Endothelial cell of umbilical vein (primary cell): ENCODE measurements at regions not wholly inside any gene's neighbourhood (a gene's known extent, or its start where the extent isn't known, plus 50 kb on each side); places are given as distances from the start of the nearest gene placed in this dataset.

Experiments
- BruUV-seq: library from RNA; stranded (reverse); fragments of 400-500 nt; replicated peaks from 2 replicates; lab custom pipeline; 2021; lab: Mats Ljungman, UMichigan
- CTCF ChIA-PET: fragments of 300-600, 350-600 bp; sonication (Branson Sonifier 250); formaldehyde crosslinking; loops from one replicate; lab custom pipeline; 2021; ENCODE audit warnings: antibody characterized with exemption, inconsistent platforms; lab: Charles Lee
- POLR2A ChIA-PET: fragments of 300-600, 350-600 bp; sonication (Branson Sonifier 250); formaldehyde crosslinking; loops from one replicate; lab custom pipeline; 2021; ENCODE audit warnings: antibody characterized with exemption, inconsistent platforms; lab: Charles Lee
- DNase-seq: peaks from one replicate; pipeline ENCODE4 v3.0.0-alpha.2; 2011; ENCODE audit warnings: low read depth, low spot score
- FAIRE-seq: peaks from 2 replicates; lab custom pipeline; 2011; peaks lifted over from hg19 to GRCh38; lab: Jason Lieb, UNC
- H2AFZ ChIP-seq: 2 replicates; pipeline ENCODE4 v1.6.0; 2012; ENCODE audit warnings: low read depth, low read length, control low read depth, inconsistent platforms
- H3K27ac ChIP-seq: 2 replicates; pipeline ENCODE4 v1.5.1; 2011; ENCODE audit warnings: low read depth, mild to moderate bottlenecking, control low read depth, low read length, moderate library complexity; ENCODE audit not compliant: insufficient read depth
- H3K27me3 ChIP-seq, 2 experiments: 2 replicates each; pipeline versions ENCODE4 v1.6.0 to v1.6.1; 2011; ENCODE audit warnings: low read length in 2 of 2, mixed read lengths in 1 of 2; ENCODE audit not compliant: control insufficient read depth in 2 of 2, insufficient read depth in 2 of 2
- H3K36me3 ChIP-seq, 2 experiments: 2 replicates in 1 of 2; 3 replicates in 1 of 2; pipeline ENCODE4 v1.5.1; 2011; ENCODE audit warnings: low read length in 2 of 2, mild to moderate bottlenecking in 1 of 2, moderate library complexity in 1 of 2; ENCODE audit not compliant: control insufficient read depth in 2 of 2, insufficient read depth in 2 of 2; ENCODE audit errors: extremely low read depth in 1 of 2
- H3K4me1 ChIP-seq: 3 replicates; pipeline ENCODE4 v1.5.1; 2011; ENCODE audit warnings: mild to moderate bottlenecking, low read length; ENCODE audit not compliant: control insufficient read depth, insufficient read depth; ENCODE audit errors: extremely low read depth
- H3K4me2 ChIP-seq: 2 replicates; pipeline ENCODE4 v1.6.1; 2011; ENCODE audit warnings: low read length, control low read depth, mixed read lengths; ENCODE audit not compliant: insufficient read depth
- H3K4me3 ChIP-seq, 3 experiments: fragments of 200-600 bp in 1 of 3; sonication (generic), shearing (Covaris generic) in 1 of 3; replicated peaks in 1 of 3; 2 replicates each; pipeline ENCODE4 v1.5.1; 2011 to 2016; ENCODE audit warnings: control low read depth in 3 of 3, low read length in 3 of 3, mild to moderate bottlenecking in 2 of 3, inconsistent platforms in 1 of 3, low read depth in 1 of 3, moderate library complexity in 1 of 3; ENCODE audit not compliant: insufficient read depth in 1 of 3
- H3K79me2 ChIP-seq: 2 replicates; pipeline ENCODE4 v1.6.0; 2012; ENCODE audit warnings: low read length, inconsistent platforms; ENCODE audit not compliant: control insufficient read depth, insufficient read depth
- H3K9ac ChIP-seq: replicated peaks from 2 replicates; pipeline ENCODE3; 2011; ENCODE audit warnings: low read length, control low read depth; ENCODE audit not compliant: insufficient read depth; ENCODE audit errors: extremely low read depth
- H3K9me1 ChIP-seq: replicated peaks from 3 replicates; pipeline ENCODE4 v1.6.0; 2011; ENCODE audit warnings: mild to moderate bottlenecking, low read length; ENCODE audit not compliant: control insufficient read depth, insufficient read depth; ENCODE audit errors: extremely low read depth
- H3K9me3 ChIP-seq: replicated peaks from 2 replicates; pipeline ENCODE4 v1.5.1; 2012; ENCODE audit warnings: low read length, inconsistent platforms; ENCODE audit not compliant: control insufficient read depth, insufficient read depth
- H4K20me1 ChIP-seq: replicated peaks from 2 replicates; pipeline ENCODE3; 2011; ENCODE audit warnings: mild to moderate bottlenecking, low read length; ENCODE audit not compliant: control insufficient read depth, insufficient read depth; ENCODE audit errors: extremely low read depth
- EZH2 ChIP-seq: IDR thresholded peaks from 2 replicates; pipeline ENCODE4 v1.6.1; 2012; ENCODE audit warnings: borderline replicate concordance, low read depth, mild to moderate bottlenecking, moderate library complexity, low read length, inconsistent platforms; ENCODE audit not compliant: severe bottlenecking
- FOS ChIP-seq: IDR thresholded peaks from 2 replicates; pipeline ENCODE4 v1.6.1; 2011; ENCODE audit warnings: mild to moderate bottlenecking, low read length, moderate library complexity, borderline replicate concordance; ENCODE audit not compliant: insufficient read depth
- GATA2 ChIP-seq: IDR thresholded peaks from 2 replicates; pipeline ENCODE4 v1.7.0; 2011; ENCODE audit warnings: low read depth, mild to moderate bottlenecking, moderate library complexity, mixed read lengths, low read length; ENCODE audit not compliant: insufficient read length, insufficient read depth
- JUN ChIP-seq: IDR thresholded peaks from 2 replicates; pipeline ENCODE4 v1.6.1; 2011; ENCODE audit warnings: borderline replicate concordance, low read depth; ENCODE audit not compliant: insufficient read length, insufficient read depth
- MYC ChIP-seq: IDR thresholded peaks from one replicate; pipeline ENCODE4 v1.6.1; 2011; ENCODE audit warnings: mild to moderate bottlenecking, low read depth, low read length
- POLR2A ChIP-seq: IDR thresholded peaks from 2 replicates; pipeline ENCODE4 v1.6.1; 2012; ENCODE audit warnings: low read depth, mild to moderate bottlenecking, control low read depth, low read length
- dilution Hi-C: fragments of 300-500 bp; cut with MboI; formaldehyde crosslinking; loops from one replicate; pipeline ENCODE4 v1.15.0; 2019; ENCODE audit warnings: low sequenced_read_pairs; ENCODE audit not compliant: extremely low pct_ligation_motif_present
- intact Hi-C: fragments of 100-400 bp; cut with micrococcal nuclease; formaldehyde crosslinking; loops from one replicate; pipeline ENCODE4 v1.10.0; 2022
- TF ChIP-seq, protein P1 (sequence below), 2 donors: IDR thresholded peaks; 1 replicate in 1 of 2; 2 replicates in 1 of 2; pipeline ENCODE4 v1.5.1; 2011; ENCODE audit warnings: low read length in 2 of 2, mild to moderate bottlenecking in 2 of 2, moderate library complexity in 2 of 2, control low read depth in 1 of 2, inconsistent platforms in 1 of 2, low read depth in 1 of 2; ENCODE audit not compliant: insufficient read depth in 1 of 2; ENCODE audit errors: extremely low read depth in 1 of 2
- TF ChIP-seq, protein P2 (sequence below): IDR thresholded peaks from 2 replicates; pipeline ENCODE4 v1.6.1; 2011; ENCODE audit not compliant: insufficient read depth, insufficient read length

GRCh38 chr14:28536889-28537288 lies 229.7 kb upstream of the FOXG1 start:
- no peak overlapping the region for H3K4me2 ChIP-seq
- TF ChIP-seq FOS (no peak), POLR2A (no peak), JUN (no peak), EZH2 (no peak), MYC (no peak)
- TF ChIP-seq, protein P1, sequence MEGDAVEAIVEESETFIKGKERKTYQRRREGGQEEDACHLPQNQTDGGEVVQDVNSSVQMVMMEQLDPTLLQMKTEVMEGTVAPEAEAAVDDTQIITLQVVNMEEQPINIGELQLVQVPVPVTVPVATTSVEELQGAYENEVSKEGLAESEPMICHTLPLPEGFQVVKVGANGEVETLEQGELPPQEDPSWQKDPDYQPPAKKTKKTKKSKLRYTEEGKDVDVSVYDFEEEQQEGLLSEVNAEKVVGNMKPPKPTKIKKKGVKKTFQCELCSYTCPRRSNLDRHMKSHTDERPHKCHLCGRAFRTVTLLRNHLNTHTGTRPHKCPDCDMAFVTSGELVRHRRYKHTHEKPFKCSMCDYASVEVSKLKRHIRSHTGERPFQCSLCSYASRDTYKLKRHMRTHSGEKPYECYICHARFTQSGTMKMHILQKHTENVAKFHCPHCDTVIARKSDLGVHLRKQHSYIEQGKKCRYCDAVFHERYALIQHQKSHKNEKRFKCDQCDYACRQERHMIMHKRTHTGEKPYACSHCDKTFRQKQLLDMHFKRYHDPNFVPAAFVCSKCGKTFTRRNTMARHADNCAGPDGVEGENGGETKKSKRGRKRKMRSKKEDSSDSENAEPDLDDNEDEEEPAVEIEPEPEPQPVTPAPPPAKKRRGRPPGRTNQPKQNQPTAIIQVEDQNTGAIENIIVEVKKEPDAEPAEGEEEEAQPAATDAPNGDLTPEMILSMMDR (IDR thresholded peaks at IDR 0.05; ENCODE audit: extremely low read depth in 1 of 2, insufficient read depth in 1 of 2, low read depth in 1 of 2, low read length in 2 of 2): no peak
- no peaks in the 10 kb centered on the region for H3K27me3 ChIP-seq
- no peak overlapping the region for H3K27ac ChIP-seq
- intact Hi-C loops: no loop called here
- no peak overlapping the region for H3K9ac ChIP-seq
- no peaks in the 10 kb centered on the region for H3K9me3 ChIP-seq
- DNase-seq: no peak
- no peak overlapping the region for H2AFZ ChIP-seq
- H4K20me1 ChIP-seq: no peaks in the 10 kb centered on the region
- no peaks in the 10 kb centered on the region for H3K4me1 ChIP-seq
- FAIRE-seq: no peak
- no TSS peak for BruUV-seq
- no peaks in the 10 kb centered on the region for H3K79me2 ChIP-seq
- H3K4me3 ChIP-seq: no peak overlapping the region
- CTCF ChIA-PET: interaction anchor here (1.0 kb wide), 1 partner anchor 41 kb away, joined by 3 read pairs; no protein-coding TSS in a partner anchor
- POLR2A ChIA-PET: no interaction called here
- no peaks in the 10 kb centered on the region for H3K36me3 ChIP-seq
- no peaks in the 10 kb centered on the region for H3K9me1 ChIP-seq
- dilution Hi-C loops: no loop called here

- Histone ChIP-seq H3K79me2 (no peaks in the 10 kb centered on the region), H2AFZ (no peak overlapping the region), H3K36me3 (no peaks in the 10 kb centered on the region), H3K9me3 (no peaks in the 10 kb centered on the region), H4K20me1 (no peaks in the 10 kb centered on the region), H3K9ac (no peak overlapping the region), H3K4me3 (no peak overlapping the region), H3K9me1 (no peaks in the 10 kb centered on the region), H3K27me3 (no peaks in the 10 kb centered on the region), H3K4me2 (no peak overlapping the region), H3K4me1 (no peaks in the 10 kb centered on the region), H3K27ac (no peak overlapping the region)
- dilution Hi-C loops (no loop called here), intact Hi-C loops (no loop called here)
- ChIA-PET POLR2A (no interaction called here), CTCF (no interaction called here)
- DNase-seq (no peak), FAIRE-seq (no peak)
- no TSS peak for BruUV-seq
- TF ChIP-seq JUN: no peak
- no peak for TF ChIP-seq FOS
- TF ChIP-seq, protein P2, sequence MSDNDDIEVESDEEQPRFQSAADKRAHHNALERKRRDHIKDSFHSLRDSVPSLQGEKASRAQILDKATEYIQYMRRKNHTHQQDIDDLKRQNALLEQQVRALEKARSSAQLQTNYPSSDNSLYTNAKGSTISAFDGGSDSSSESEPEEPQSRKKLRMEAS: no peak
- TF ChIP-seq EZH2: no peak
- no peak for TF ChIP-seq POLR2A
- TF ChIP-seq, protein P1 (IDR thresholded peaks at IDR 0.05; ENCODE audit: extremely low read depth in 1 of 2, insufficient read depth in 1 of 2, low read depth in 1 of 2, low read length in 2 of 2): no peak
- no peak for TF ChIP-seq MYC
- TF ChIP-seq GATA2: no peak
These were observed 224.5 kb upstream of the FOXG1 start for GRCh38 chr14:28542040-28542439.
